Mesendoderm (in vitro differentiated cells): ENCODE measurements at regions not wholly inside any gene's neighbourhood (a gene's known extent, or its start where the extent isn't known, plus 50 kb on each side); places are given as distances from the start of the nearest gene placed in this dataset.

ENCODE experiments used
- DNase-seq: peaks from one replicate; pipeline ENCODE4 v3.0.0; 2013
- H2AK5ac ChIP-seq: 2 replicates; pipeline ENCODE4 v1.6.1; 2013; ENCODE audit warnings: low read length, inconsistent platforms
- H2BK120ac ChIP-seq: 2 replicates; pipeline ENCODE4 v1.6.1; 2013; ENCODE audit warnings: low read depth, mild to moderate bottlenecking, low read length, moderate library complexity, mixed read lengths
- H2BK15ac ChIP-seq: replicated peaks from 2 replicates; pipeline ENCODE4 v1.6.1; 2013; ENCODE audit warnings: low read depth, mild to moderate bottlenecking, moderate library complexity
- H2BK5ac ChIP-seq: 2 replicates; pipeline ENCODE4 v1.6.1; 2013; ENCODE audit warnings: low read length, inconsistent platforms
- H3K18ac ChIP-seq: 2 replicates; pipeline ENCODE4 v1.6.1; 2013; ENCODE audit warnings: mild to moderate bottlenecking, low read length, mixed read lengths
- H3K23ac ChIP-seq: one replicate; pipeline ENCODE4 v1.6.1; 2013; ENCODE audit warnings: low read length
- H3K27ac ChIP-seq: 2 replicates; pipeline ENCODE4 v1.5.1; 2013; ENCODE audit warnings: low read depth, mild to moderate bottlenecking, inconsistent platforms, low read length, moderate library complexity
- H3K27me3 ChIP-seq: 2 replicates; pipeline ENCODE4 v1.6.1; 2013; ENCODE audit warnings: low read length, control low read depth, mild to moderate bottlenecking, inconsistent platforms; ENCODE audit not compliant: insufficient read depth, poor library complexity
- H3K36me3 ChIP-seq: 2 replicates; pipeline ENCODE4 v1.6.1; 2013; ENCODE audit warnings: low read length, inconsistent platforms; ENCODE audit not compliant: control insufficient read depth, insufficient read depth
- H3K4ac ChIP-seq: one replicate; pipeline ENCODE4 v1.6.1; 2013; ENCODE audit warnings: low read depth, mild to moderate bottlenecking, low read length, moderate library complexity
- H3K4me1 ChIP-seq: 2 replicates; pipeline ENCODE4 v1.6.1; 2013; ENCODE audit warnings: low read depth, low read length, inconsistent platforms; ENCODE audit not compliant: control insufficient read depth
- H3K4me2 ChIP-seq: 2 replicates; pipeline ENCODE4 v1.6.1; 2013; ENCODE audit warnings: low read length
- H3K4me3 ChIP-seq: 2 replicates; pipeline ENCODE4 v1.5.1; 2013; ENCODE audit warnings: mild to moderate bottlenecking, low read length
- H3K56ac ChIP-seq: one replicate; pipeline ENCODE4 v1.6.1; 2013; ENCODE audit warnings: low read length
- H3K79me1 ChIP-seq: 2 replicates; pipeline ENCODE4 v1.6.1; 2013; ENCODE audit warnings: low read length, inconsistent platforms
- H3K79me2 ChIP-seq: 2 replicates; pipeline ENCODE4 v1.6.1; 2013; ENCODE audit warnings: mild to moderate bottlenecking, low read length; ENCODE audit not compliant: control insufficient read depth, insufficient read depth
- H3K9ac ChIP-seq: 2 replicates; pipeline ENCODE4 v1.6.1; 2013; ENCODE audit warnings: low read length, inconsistent platforms
- H4K5ac ChIP-seq: one replicate; pipeline ENCODE4 v1.6.1; 2013; ENCODE audit warnings: low read length
- H4K8ac ChIP-seq: one replicate; pipeline ENCODE4 v1.6.1; 2013; ENCODE audit warnings: low read depth, mild to moderate bottlenecking, control low read depth, low read length, moderate library complexity
- WGBS: extraction: QIAGEN DNeasy Blood & Tissue Kit; methylation state at CpG from one replicate; pipeline ENCODE4 v1.1.7; 2013; ENCODE audit warnings: low lambda C conversion rate, missing lambda C conversion rate; ENCODE audit not compliant: insufficient coverage; ENCODE audit errors: extremely low coverage; 5-methylcytosine and 5-hydroxymethylcytosine counted together

- Histone ChIP-seq H3K9ac (peak overlapping the region; percentile 50), H4K5ac (no peak overlapping the region), H4K8ac (no peak overlapping the region), H3K27ac (no peak overlapping the region), H3K4me3 (peak overlapping the region; percentile 66), H3K4ac (no peak overlapping the region), H3K79me1 (no peaks in the 10 kb centered on the region), H2BK120ac (no peak overlapping the region), H2BK5ac (no peak overlapping the region), H3K18ac (no peak overlapping the region), H3K23ac (no peak overlapping the region), H3K4me1 (no peaks in the 10 kb centered on the region), H3K27me3 (no peaks in the 10 kb centered on the region), H3K79me2 (no peaks in the 10 kb centered on the region), H2BK15ac (no peak overlapping the region), H3K56ac (peak overlapping the region; percentile 74), H3K36me3 (no peaks in the 10 kb centered on the region), H2AK5ac (no peak overlapping the region), H3K4me2 (peak overlapping the region; percentile 94)
- peak; percentile 49 for DNase-seq
- whole genome bisulfite sequencing: no CpG with 5 or more reads among the region's 80 CpGs
Measured at GRCh38 chr7:32298408-32299132, 191.6 kb downstream of the LSM5 start.

GRCh38 chr7:32293833-32294232 is 196.3 kb downstream of the LSM5 start:
- Histone ChIP-seq H3K23ac (no peak overlapping the region), H2BK5ac (no peak overlapping the region), H3K4me3 (no peak overlapping the region), H3K9ac (no peak overlapping the region), H2BK120ac (no peak overlapping the region), H4K8ac (no peak overlapping the region), H3K36me3 (no peaks in the 10 kb centered on the region), H2BK15ac (no peak overlapping the region), H3K79me1 (no peaks in the 10 kb centered on the region), H3K27me3 (no peaks in the 10 kb centered on the region), H3K4me1 (no peaks in the 10 kb centered on the region), H3K27ac (no peak overlapping the region), H3K56ac (no peak overlapping the region), H3K4ac (no peak overlapping the region), H2AK5ac (no peak overlapping the region), H3K4me2 (no peak overlapping the region), H4K5ac (no peak overlapping the region), H3K79me2 (no peaks in the 10 kb centered on the region), H3K18ac (no peak overlapping the region)
- WGBS: no CpG with 5 or more reads among the region's 5 CpGs
- no peak for DNase-seq

GRCh38 chr7:32289651-32290414 is 200.3 kb downstream of the LSM5 start:
- Histone ChIP-seq H3K18ac (no peak overlapping the region), H3K9ac (no peak overlapping the region), H3K4ac (no peak overlapping the region), H3K4me2 (no peak overlapping the region), H3K4me3 (no peak overlapping the region), H2AK5ac (no peak overlapping the region), H3K79me2 (no peaks in the 10 kb centered on the region), H2BK15ac (no peak overlapping the region), H3K4me1 (no peaks in the 10 kb centered on the region), H4K5ac (no peak overlapping the region), H3K79me1 (no peaks in the 10 kb centered on the region), H2BK5ac (no peak overlapping the region), H3K27me3 (no peaks in the 10 kb centered on the region), H3K23ac (no peak overlapping the region), H2BK120ac (no peak overlapping the region), H4K8ac (no peak overlapping the region), H3K27ac (no peak overlapping the region), H3K56ac (no peak overlapping the region), H3K36me3 (no peaks in the 10 kb centered on the region)
- WGBS: no CpG with 5 or more reads among the region's 5 CpGs
- no peak for DNase-seq

GRCh38 chr7:32285698-32286097 is 204.5 kb downstream of the LSM5 start:
- no peak overlapping the region for H3K4ac ChIP-seq
- H2BK120ac ChIP-seq: no peak overlapping the region
- no peaks in the 10 kb centered on the region for H3K27me3 ChIP-seq
- no peaks in the 10 kb centered on the region for H3K4me1 ChIP-seq
- no peak overlapping the region for H3K4me3 ChIP-seq
- no peak overlapping the region for H3K18ac ChIP-seq
- H3K79me2 ChIP-seq: no peaks in the 10 kb centered on the region
- H2BK5ac ChIP-seq: no peak overlapping the region
- H3K56ac ChIP-seq: no peak overlapping the region
- no peak for DNase-seq
- H3K23ac ChIP-seq: no peak overlapping the region
- H4K5ac ChIP-seq: no peak overlapping the region
- H3K79me1 ChIP-seq: no peaks in the 10 kb centered on the region
- no peak overlapping the region for H4K8ac ChIP-seq
- H3K9ac ChIP-seq: no peak overlapping the region
- no peak overlapping the region for H3K4me2 ChIP-seq
- H2AK5ac ChIP-seq: no peak overlapping the region
- no peak overlapping the region for H2BK15ac ChIP-seq
- WGBS: no CpG with 5 or more reads among the region's 2 CpGs
- no peak overlapping the region for H3K27ac ChIP-seq
- no peaks in the 10 kb centered on the region for H3K36me3 ChIP-seq

- H3K4me3 ChIP-seq: no peak overlapping the region
Measured at GRCh38 chr7:32283546-32283945, 206.6 kb downstream of the LSM5 start.

More at GRCh38 chr7:32283546-32283945, 206.6 kb downstream of the LSM5 start:
- Histone ChIP-seq H2AK5ac (no peak overlapping the region), H4K8ac (no peak overlapping the region), H3K36me3 (no peaks in the 10 kb centered on the region), H3K79me1 (no peaks in the 10 kb centered on the region), H3K4ac (no peak overlapping the region), H3K27ac (no peak overlapping the region), H3K4me2 (no peak overlapping the region), H3K79me2 (no peaks in the 10 kb centered on the region), H3K4me1 (no peaks in the 10 kb centered on the region), H3K23ac (no peak overlapping the region), H2BK5ac (no peak overlapping the region), H3K27me3 (no peaks in the 10 kb centered on the region), H3K56ac (no peak overlapping the region), H3K18ac (no peak overlapping the region), H2BK120ac (no peak overlapping the region), H2BK15ac (no peak overlapping the region), H4K5ac (no peak overlapping the region), H3K9ac (no peak overlapping the region)
- no CpG with 5 or more reads among the region's 6 CpGs for WGBS
- DNase-seq: no peak
